Gastroesophageal sphincter (tissue), 4 donors: ENCODE measurements at regions not wholly inside any gene's neighbourhood (a gene's known extent, or its start where the extent isn't known, plus 50 kb on each side); places are given as distances from the start of the nearest gene placed in this dataset.

Experiments
- ATAC-seq: fragments of 150-250 bp; one replicate; pipeline ENCODE4 v1.9.1; 2016; ENCODE audit warnings: mild to moderate bottlenecking, moderate library complexity
- H3K27ac ChIP-seq, 4 donors: fragments of 200-600 bp; sonication (generic) in 3 of 4; 1 replicate in 3 of 4; 2 replicates in 1 of 4; pipeline ENCODE4 v1.5.1; 2016 to 2019
- H3K27me3 ChIP-seq: fragments of 200-600 bp; sonication (generic); one replicate; pipeline ENCODE4 v1.5.1; 2019
- H3K36me3 ChIP-seq, 2 donors: fragments of 200-600 bp; sonication (generic); one replicate each; pipeline ENCODE4 v1.5.1; 2019; ENCODE audit warnings: control low read depth in 1 of 2
- H3K4me1 ChIP-seq, 3 donors: fragments of 200-600 bp; sonication (generic); 1 replicate in 2 of 3; 2 replicates in 1 of 3; pipeline ENCODE4 v1.5.1; 2016 to 2019; ENCODE audit warnings: control low read depth in 2 of 3
- H3K4me3 ChIP-seq, 2 donors: fragments of 200-600 bp; sonication (generic); one replicate each; pipeline ENCODE4 v1.5.1; 2019; ENCODE audit warnings: mild to moderate bottlenecking in 1 of 2, moderate library complexity in 1 of 2
- H3K9me3 ChIP-seq, 3 donors: fragments of 200-600 bp; sonication (generic); one replicate each; pipeline ENCODE4 v1.5.1; 2017 to 2019; ENCODE audit warnings: control low read depth in 2 of 3
- CTCF ChIP-seq, 4 experiments: fragments of 200-600 bp in 2 of 4; fragments of 450-650 bp in 2 of 4; sonication (generic) in 1 of 4; IDR thresholded peaks; one replicate each; pipeline ENCODE4 v1.5.1; 2017 to 2019; ENCODE audit warnings: antibody characterized with exemption in 4 of 4, mild to moderate bottlenecking in 2 of 4, moderate library complexity in 2 of 4
- EP300 ChIP-seq: sonication (generic); formaldehyde crosslinking; IDR thresholded peaks from one replicate; pipeline ENCODE4 v1.6.1; 2017; ENCODE audit warnings: antibody characterized with exemption, mild to moderate bottlenecking
- POLR2A ChIP-seq, 2 donors: fragments of 450-650 bp; IDR thresholded peaks; one replicate each; pipeline ENCODE4 v1.6.1; 2017; ENCODE audit warnings: antibody characterized with exemption in 2 of 2, mild to moderate bottlenecking in 2 of 2, moderate library complexity in 1 of 2
- POLR2AphosphoS5 ChIP-seq: sonication (generic); formaldehyde crosslinking; IDR thresholded peaks from one replicate; pipeline ENCODE4 v1.6.1; 2017; ENCODE audit warnings: antibody characterized with exemption
- WGBS, 2 donors: methylation state at CpG; one replicate each; pipeline ENCODE4 v1.1.5; 2018; ENCODE audit warnings: low coverage in 1 of 2; 5-methylcytosine and 5-hydroxymethylcytosine counted together

- TF ChIP-seq EP300 = no peak
- no peak for TF ChIP-seq POLR2A (IDR thresholded peaks at IDR 0.05)
- no peak for TF ChIP-seq POLR2AphosphoS5
- no peak for TF ChIP-seq CTCF (IDR thresholded peaks at IDR 0.05)
- ATAC-seq = no peak
- Histone ChIP-seq H3K27ac (no peak overlapping the region), H3K36me3 (no peaks in the 10 kb centered on the region), H3K4me3 (no peak overlapping the region), H3K27me3 (no peaks in the 10 kb centered on the region), H3K4me1 (no peaks in the 10 kb centered on the region), H3K9me3 (no peaks in the 10 kb centered on the region)
- 56 to 70% methylated on average over 3 of the region's 3 CpGs for WGBS, 2 donors
These were observed 1940.0 kb upstream of the SEL1L start for GRCh38 chr14:83473416-83474235.

GRCh38 chr14:83478741-83479140 lies 1945.1 kb upstream of the SEL1L start:
- no peak for TF ChIP-seq POLR2A (IDR thresholded peaks at IDR 0.05)
- TF ChIP-seq POLR2AphosphoS5 = no peak
- TF ChIP-seq EP300 = no peak
- no peak for TF ChIP-seq CTCF (IDR thresholded peaks at IDR 0.05)
- H3K36me3 ChIP-seq = no peaks in the 10 kb centered on the region
- 81 to 89% methylated on average over 6 of the region's 6 CpGs for WGBS, 2 donors
- no peak overlapping the region for H3K4me3 ChIP-seq
- no peaks in the 10 kb centered on the region for H3K4me1 ChIP-seq
- no peak for ATAC-seq
- H3K27me3 ChIP-seq = no peaks in the 10 kb centered on the region
- no peak overlapping the region for H3K27ac ChIP-seq
- no peaks in the 10 kb centered on the region for H3K9me3 ChIP-seq

- Histone ChIP-seq H3K27me3 (no peaks in the 10 kb centered on the region), H3K27ac (no peak overlapping the region), H3K9me3 (no peaks in the 10 kb centered on the region), H3K36me3 (no peaks in the 10 kb centered on the region), H3K4me3 (no peak overlapping the region), H3K4me1 (no peaks in the 10 kb centered on the region)
- WGBS, 2 donors = 50 to 62% methylated on average over 1 of the region's 1 CpG
- TF ChIP-seq CTCF (IDR thresholded peaks at IDR 0.05) (no peak), EP300 (no peak), POLR2A (IDR thresholded peaks at IDR 0.05) (no peak), POLR2AphosphoS5 (no peak)
- ATAC-seq = no peak
These were observed 1949.4 kb upstream of the SEL1L start for GRCh38 chr14:83483063-83483462.

- Histone ChIP-seq H3K27me3 (no peaks in the 10 kb centered on the region), H3K4me1 (no peaks in the 10 kb centered on the region), H3K9me3 (no peaks in the 10 kb centered on the region), H3K36me3 (no peaks in the 10 kb centered on the region), H3K27ac (no peak overlapping the region), H3K4me3 (no peak overlapping the region)
- no peak for ATAC-seq
- TF ChIP-seq POLR2AphosphoS5 (no peak), CTCF (IDR thresholded peaks at IDR 0.05) (no peak), POLR2A (IDR thresholded peaks at IDR 0.05) (no peak), EP300 (no peak)
These were observed 1951.9 kb upstream of the SEL1L start for GRCh38 chr14:83485591-83485990.

GRCh38 chr14:83491091-83491490 lies 1957.4 kb upstream of the SEL1L start:
- no peak overlapping the region for H3K27ac ChIP-seq
- H3K36me3 ChIP-seq = no peaks in the 10 kb centered on the region
- no peaks in the 10 kb centered on the region for H3K4me1 ChIP-seq
- no peak overlapping the region for H3K4me3 ChIP-seq
- 83 to 94% methylated on average over 1 to 2 of the region's 2 CpGs for WGBS, 2 donors
- H3K27me3 ChIP-seq = no peaks in the 10 kb centered on the region
- H3K9me3 ChIP-seq = no peaks in the 10 kb centered on the region
- TF ChIP-seq EP300 = no peak
- TF ChIP-seq POLR2A (IDR thresholded peaks at IDR 0.05) = no peak
- no peak for ATAC-seq
